ENCODE measurements at regions not wholly inside any gene's neighbourhood (a gene's known extent, or its start where the extent isn't known, plus 50 kb on each side); places are given as distances from the start of the nearest gene placed in this dataset.
"Not testable (repeated sequence)": the region's sequence is repeated elsewhere in the genome, so short reads cannot be mapped to it uniquely, and the experiment has no call there.

DNA sequence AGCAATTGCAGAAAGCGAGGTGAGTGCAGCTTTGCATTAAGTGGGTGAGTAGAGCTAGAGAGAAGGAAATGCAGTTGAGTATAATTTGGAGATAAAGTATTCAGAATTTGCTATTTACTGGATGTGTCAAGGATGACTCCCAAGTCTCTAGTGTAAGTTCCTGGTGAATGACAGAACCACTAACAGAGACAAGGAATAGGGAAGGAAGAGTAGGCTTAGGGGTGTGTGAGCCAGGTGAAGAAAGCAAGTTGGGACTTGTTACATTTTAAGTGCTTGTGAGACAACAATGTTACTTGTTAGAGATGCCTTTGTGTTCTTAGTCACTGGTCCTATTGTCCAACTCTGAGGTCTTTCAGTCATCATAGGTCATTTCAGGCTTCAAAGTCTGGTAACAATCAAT, 70.8 kb downstream of the TBC1D26 start:
- H3K4me3 Mint-ChIP-seq, H3K4me1 Mint-ChIP-seq, H3K27me3 Mint-ChIP-seq, H3K36me3 Mint-ChIP-seq, H3K27ac Mint-ChIP-seq, H3K9me3 Mint-ChIP-seq: not testable (repeated sequence)

DNA sequence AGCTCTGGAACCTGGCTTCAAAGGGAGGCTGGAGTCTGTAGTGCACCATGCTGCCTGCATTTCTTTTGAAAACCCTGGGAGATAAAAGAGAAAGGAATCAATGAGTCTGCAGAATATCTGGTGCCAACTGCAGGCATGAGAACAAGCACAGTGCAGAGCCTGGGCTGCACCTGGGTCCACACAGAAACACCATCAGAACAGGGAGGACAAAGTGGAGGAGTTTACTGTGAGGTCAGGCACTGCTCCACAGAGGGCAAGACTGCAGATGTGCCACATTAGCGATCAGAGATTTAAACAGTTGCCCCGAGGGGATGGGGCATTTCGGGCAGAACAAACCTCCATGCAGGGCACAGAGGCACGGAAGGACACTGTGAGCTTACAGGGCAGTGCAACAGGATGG, 74.7 kb downstream of the TBC1D26 start:
- H3K4me3 Mint-ChIP-seq, H3K27me3 Mint-ChIP-seq, H3K4me1 Mint-ChIP-seq, H3K36me3 Mint-ChIP-seq, H3K27ac Mint-ChIP-seq, H3K9me3 Mint-ChIP-seq: not testable (repeated sequence)

DNA sequence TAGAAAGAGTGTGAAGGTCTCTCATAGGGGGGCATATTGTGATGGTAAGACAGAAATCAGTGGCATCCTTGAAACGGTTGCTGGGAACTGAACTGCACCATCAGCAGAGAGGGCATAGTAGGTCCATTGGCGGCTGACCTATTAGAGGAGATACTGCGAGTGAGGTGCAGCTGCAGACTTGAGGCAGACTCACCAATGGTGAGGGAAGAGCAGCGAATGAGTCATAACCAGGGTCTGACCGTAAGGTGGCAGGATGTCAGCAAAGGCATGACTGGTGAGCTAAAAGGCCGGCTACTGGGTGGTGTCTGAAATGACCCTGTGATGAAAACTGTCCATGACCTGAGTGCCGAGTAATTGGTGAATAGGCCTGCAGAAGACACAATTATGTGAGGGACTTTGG, 81.3 kb downstream of the TBC1D26 start:
- H3K4me1 Mint-ChIP-seq, H3K4me3 Mint-ChIP-seq, H3K9me3 Mint-ChIP-seq, H3K36me3 Mint-ChIP-seq, H3K27ac Mint-ChIP-seq, H3K27me3 Mint-ChIP-seq: not testable (repeated sequence)

DNA sequence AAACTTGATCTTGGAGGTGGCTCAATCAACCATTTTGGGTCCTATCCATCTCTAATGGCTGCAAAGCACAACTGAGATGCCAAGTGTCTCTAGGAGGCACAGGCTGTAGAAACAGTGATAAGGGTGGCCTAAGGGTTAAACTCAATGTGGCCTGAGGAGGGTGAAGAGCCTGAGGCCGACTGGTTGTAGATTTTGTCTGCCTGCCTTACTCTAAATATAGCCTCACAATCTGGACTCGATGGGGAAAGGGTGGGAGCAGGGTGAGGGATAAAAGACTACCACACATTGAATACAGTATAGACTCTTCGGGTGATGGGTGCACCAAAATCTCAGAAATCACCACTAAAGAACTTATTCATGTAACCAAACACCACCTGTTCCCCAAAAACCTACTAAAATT, 81.9 kb downstream of the TBC1D26 start:
- H3K9me3 Mint-ChIP-seq, H3K36me3 Mint-ChIP-seq, H3K4me1 Mint-ChIP-seq, H3K27me3 Mint-ChIP-seq, H3K4me3 Mint-ChIP-seq, H3K27ac Mint-ChIP-seq: not testable (repeated sequence)

DNA sequence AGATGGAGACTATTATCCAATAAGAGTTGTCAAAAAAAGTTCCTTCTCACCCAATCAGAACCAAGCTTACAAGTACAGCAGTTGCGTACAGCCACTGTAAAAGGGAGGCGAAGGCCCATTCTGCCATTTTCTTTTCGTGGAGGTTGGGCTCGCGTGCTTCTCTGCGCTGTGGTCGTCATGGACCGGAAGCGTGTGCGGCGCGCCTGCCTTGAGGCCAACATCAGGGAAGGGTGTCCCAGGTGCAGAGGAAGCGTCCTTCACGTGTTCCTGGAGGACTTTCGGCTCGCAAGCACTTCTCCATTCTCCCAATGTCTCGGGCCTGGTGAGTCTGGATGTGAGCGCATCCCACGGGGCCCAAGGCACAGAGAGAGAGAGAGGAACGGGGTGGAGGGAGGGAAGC, 85.8 kb downstream of the TBC1D26 start:
- not testable (repeated sequence) for H3K27me3 Mint-ChIP-seq, H3K4me1 Mint-ChIP-seq, H3K36me3 Mint-ChIP-seq, H3K27ac Mint-ChIP-seq, H3K9me3 Mint-ChIP-seq, H3K4me3 Mint-ChIP-seq

DNA sequence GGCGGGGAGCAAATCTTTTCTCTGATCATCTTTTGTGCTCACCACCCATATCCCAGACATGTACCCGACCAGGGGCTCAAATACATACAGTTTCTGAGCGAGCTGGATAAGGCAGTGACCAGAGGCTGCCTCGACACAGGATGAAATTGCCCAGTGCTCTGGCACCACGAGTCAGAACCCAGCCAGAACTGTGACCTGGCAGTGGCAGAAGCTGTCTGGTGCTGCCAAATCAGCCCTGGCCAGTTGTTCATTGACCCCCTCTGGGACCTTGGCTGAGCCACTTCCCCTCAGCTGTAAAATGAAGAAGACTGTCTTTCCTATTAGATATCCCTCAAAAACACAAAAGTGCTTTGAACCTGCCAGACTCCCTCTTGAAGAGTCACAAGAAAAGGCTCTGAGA, 90.2 kb downstream of the TBC1D26 start:
- not testable (repeated sequence) for H3K4me3 Mint-ChIP-seq, H3K9me3 Mint-ChIP-seq, H3K36me3 Mint-ChIP-seq, H3K27me3 Mint-ChIP-seq, H3K27ac Mint-ChIP-seq, H3K4me1 Mint-ChIP-seq

DNA sequence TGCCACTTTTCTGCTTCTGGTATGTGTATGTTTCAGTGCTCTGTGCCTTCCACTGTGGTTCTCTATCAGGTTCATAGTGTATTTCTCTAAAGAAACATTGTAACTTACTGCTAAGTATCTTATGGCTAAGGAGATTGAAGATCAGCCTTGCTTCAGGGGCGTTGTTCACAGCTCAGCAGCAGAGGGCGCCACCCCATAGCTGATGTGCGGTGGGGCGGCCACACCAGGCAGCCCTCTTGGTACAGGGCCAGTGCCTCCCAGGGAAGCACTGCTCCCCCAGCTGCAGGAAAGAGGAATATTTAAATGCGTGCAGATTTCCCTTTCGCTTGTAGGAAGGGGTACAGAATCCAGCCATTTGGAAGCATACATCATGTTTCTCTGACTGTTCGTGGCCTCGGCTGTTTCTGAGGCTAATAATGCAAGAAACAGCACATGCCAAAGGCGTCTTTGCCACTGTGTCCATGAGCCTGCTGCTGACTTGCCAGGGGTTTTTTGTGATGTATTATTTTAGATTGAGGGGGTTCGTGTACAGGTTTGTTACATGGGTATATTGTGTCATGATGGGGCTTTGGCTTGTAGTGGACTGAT, 96.7 kb downstream of the TBC1D26 start:
- not testable (repeated sequence) for H3K36me3 Mint-ChIP-seq, H3K9me3 Mint-ChIP-seq, H3K4me3 Mint-ChIP-seq, H3K27me3 Mint-ChIP-seq, H3K27ac Mint-ChIP-seq
- peaks cover 24% of the 10 kb centered on the region for H3K4me1 Mint-ChIP-seq

DNA sequence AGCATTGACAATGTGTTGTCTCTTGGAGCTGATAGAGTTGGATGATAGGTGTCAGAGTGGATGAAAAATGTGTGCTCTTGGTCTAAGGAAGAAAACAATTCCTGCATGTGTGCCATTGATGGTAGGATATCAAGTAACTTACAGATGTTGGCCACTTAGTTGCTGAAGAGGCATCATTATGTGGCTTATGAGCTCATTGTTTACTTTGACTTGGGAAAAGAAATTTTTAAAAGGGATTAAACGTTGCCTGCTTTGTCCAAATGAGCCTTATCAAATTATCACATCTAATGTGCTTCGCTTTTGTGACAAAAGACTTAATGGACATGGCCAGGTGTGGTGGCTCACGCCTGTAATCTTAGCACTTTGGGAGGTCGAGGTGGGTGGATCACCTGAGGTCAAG, 98.1 kb downstream of the TBC1D26 start:
- peaks cover 27% of the 10 kb centered on the region for H3K4me1 Mint-ChIP-seq
- H3K36me3 Mint-ChIP-seq, H3K4me3 Mint-ChIP-seq, H3K27ac Mint-ChIP-seq, H3K9me3 Mint-ChIP-seq, H3K27me3 Mint-ChIP-seq: not testable (repeated sequence)

DNA sequence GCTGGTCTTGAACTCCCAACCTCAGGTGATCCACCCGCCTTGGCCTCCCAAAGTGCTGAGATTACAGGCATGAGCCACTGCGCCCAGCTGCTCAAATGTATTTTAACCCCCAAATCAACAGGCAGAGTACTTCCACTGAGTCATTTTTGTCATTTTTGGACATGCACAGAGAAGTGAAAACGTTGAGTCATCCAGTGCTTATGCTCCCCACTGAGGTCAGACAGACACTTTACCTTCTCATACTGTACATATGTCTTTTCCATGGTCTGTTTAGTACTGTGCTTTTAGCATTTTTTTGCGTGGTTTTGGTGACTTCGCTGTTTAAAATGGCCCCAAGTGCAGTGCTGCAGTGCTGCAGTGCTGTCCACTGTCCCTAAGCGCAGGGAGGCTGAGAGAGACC, 99.1 kb downstream of the TBC1D26 start:
- not testable (repeated sequence) for H3K27ac Mint-ChIP-seq, H3K4me3 Mint-ChIP-seq, H3K27me3 Mint-ChIP-seq, H3K9me3 Mint-ChIP-seq, H3K36me3 Mint-ChIP-seq
- peaks cover 27% of the 10 kb centered on the region for H3K4me1 Mint-ChIP-seq

DNA sequence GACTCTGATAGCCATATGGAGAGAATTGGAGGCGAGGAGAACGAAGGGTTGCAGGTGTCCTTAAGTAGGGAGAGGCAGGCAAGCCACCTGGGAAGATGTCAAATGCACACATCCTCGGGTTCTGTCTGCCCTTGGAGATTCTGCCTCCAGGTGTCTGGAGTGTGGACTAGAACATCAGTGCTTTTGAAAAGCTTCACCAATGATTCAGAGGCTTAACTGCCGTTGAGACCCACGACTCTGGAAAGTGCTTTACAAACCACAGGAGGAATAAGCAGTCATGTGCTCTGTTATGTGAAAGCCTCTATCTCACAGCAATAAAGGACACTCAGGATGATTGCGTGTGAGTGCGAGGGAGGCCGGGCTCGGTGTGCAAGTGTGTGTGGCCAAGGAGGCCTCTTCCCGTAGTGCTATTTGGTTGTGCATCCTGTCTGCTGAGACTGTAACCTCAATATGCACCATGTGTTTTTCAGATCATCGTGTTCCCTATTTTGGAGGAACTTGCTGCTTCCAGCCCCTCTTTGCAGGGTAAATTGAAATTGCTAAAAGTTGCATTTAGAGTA, 100.9 kb downstream of the TBC1D26 start:
- H3K4me1 Mint-ChIP-seq, result peaks cover 27% of the 10 kb centered on the region

DNA sequence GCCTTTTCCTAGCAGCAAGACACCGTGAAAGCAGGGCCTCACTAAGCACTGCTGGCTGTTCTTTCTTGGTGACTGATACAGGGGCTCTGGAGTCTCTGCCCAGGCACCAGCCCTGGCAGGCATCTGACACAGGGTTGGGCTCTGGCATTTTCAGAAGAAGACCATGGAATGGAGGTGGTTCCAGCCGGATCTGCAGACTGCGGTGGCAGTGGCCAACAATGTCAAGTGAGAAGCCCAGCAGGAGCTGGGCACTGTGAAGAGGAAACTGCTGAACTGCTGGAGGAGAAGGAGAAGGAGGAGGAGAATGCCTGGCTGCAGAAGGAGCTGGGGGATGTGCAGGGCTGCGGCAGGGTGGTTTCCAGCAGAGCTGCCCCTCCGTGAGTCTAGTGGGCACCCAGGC, 101.8 kb downstream of the TBC1D26 start:
- not testable (repeated sequence) for H3K4me3 Mint-ChIP-seq

More for the DNA sequence above, 100.9 kb downstream of the TBC1D26 start:
- H3K36me3 Mint-ChIP-seq, H3K27me3 Mint-ChIP-seq, H3K27ac Mint-ChIP-seq, H3K9me3 Mint-ChIP-seq, H3K4me3 Mint-ChIP-seq: not testable (repeated sequence)

DNA sequence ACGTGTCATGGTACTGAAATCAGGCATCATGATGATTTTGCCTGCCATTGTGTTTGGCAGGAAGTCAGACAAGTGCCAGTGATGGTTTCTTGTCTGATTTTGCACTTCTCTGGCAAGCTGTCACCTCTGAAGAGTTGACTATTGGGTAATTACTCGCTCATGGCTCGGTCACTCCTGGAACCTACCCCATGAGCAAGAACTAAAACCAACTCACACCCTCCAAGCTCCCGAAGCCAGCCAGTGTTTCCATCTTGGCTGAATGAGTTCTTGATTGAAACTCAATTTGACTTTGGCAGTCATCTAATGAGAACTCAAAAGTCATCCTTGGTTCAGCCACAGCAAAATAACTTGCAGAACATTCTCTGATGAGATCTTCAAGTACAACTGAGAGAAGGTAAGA, 103.4 kb downstream of the TBC1D26 start:
- not testable (repeated sequence) for H3K4me3 Mint-ChIP-seq, H3K27me3 Mint-ChIP-seq, H3K27ac Mint-ChIP-seq, H3K9me3 Mint-ChIP-seq, H3K36me3 Mint-ChIP-seq
- H3K4me1 Mint-ChIP-seq, result peaks cover 20% of the 10 kb centered on the region

More for the DNA sequence above, 101.8 kb downstream of the TBC1D26 start:
- H3K4me1 Mint-ChIP-seq, result peaks cover 23% of the 10 kb centered on the region
- H3K27me3 Mint-ChIP-seq, H3K36me3 Mint-ChIP-seq, H3K9me3 Mint-ChIP-seq, H3K27ac Mint-ChIP-seq: not testable (repeated sequence)

DNA sequence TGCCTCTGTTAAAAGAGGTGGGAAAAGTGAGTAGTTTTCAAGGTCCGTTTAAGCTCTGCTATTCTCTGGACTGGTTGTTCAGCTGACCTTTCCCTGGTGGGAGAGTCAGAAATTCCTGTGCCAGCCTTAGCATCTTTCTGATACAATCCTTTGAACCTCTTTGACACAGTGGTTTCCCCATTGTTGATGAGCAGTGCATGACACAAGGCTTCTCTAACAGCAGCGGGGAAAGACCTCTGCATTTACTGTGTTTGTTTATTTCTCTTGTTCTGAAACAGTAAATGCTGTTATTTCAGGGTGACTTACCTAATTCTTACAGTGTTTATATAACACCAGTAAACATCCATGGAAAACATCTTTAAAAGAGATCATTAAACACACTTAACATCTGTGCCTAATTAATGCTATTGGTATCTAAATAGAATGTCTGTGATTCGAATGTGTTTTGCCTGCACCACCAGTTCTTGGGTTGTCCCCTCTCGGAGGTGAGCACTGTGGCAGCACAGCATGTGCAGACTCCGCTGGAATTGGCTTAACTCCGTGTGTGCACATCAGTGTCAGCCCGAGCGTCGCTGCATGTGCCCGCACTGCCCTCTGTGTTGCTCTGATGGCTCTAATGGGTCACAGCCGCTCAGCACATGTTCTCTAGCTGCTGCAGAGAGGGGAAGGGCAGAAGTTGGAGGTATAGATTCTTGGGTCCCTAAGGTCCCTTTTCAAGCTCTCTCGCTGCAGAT, 104.3 kb downstream of the TBC1D26 start:
- not testable (repeated sequence) for H3K27ac Mint-ChIP-seq, H3K27me3 Mint-ChIP-seq, H3K4me3 Mint-ChIP-seq, H3K36me3 Mint-ChIP-seq, H3K9me3 Mint-ChIP-seq
- H3K4me1 Mint-ChIP-seq, result peaks cover 18% of the 10 kb centered on the region

DNA sequence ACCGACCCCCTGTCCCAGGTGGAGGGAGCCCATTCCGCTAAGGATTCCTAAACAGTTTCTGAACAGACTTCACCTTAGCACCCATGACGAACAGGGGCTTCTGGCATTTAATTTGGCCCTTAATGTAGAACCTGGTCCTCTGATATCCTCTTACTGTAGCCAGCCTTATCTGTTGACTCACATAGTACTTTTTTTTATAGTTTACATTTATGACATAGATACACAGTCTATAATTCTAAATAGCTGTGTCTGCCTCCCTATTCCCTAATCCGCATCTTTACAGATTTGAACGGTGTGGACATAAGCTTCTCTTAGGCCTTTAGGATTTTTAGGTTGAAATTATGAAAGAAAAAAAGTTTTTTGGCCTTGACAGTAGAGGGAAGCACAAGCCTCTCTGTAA, 104.9 kb downstream of the TBC1D26 start:
- not testable (repeated sequence) for H3K27ac Mint-ChIP-seq, H3K9me3 Mint-ChIP-seq, H3K36me3 Mint-ChIP-seq, H3K4me3 Mint-ChIP-seq, H3K27me3 Mint-ChIP-seq
- H3K4me1 Mint-ChIP-seq, result peaks cover 16% of the 10 kb centered on the region

DNA sequence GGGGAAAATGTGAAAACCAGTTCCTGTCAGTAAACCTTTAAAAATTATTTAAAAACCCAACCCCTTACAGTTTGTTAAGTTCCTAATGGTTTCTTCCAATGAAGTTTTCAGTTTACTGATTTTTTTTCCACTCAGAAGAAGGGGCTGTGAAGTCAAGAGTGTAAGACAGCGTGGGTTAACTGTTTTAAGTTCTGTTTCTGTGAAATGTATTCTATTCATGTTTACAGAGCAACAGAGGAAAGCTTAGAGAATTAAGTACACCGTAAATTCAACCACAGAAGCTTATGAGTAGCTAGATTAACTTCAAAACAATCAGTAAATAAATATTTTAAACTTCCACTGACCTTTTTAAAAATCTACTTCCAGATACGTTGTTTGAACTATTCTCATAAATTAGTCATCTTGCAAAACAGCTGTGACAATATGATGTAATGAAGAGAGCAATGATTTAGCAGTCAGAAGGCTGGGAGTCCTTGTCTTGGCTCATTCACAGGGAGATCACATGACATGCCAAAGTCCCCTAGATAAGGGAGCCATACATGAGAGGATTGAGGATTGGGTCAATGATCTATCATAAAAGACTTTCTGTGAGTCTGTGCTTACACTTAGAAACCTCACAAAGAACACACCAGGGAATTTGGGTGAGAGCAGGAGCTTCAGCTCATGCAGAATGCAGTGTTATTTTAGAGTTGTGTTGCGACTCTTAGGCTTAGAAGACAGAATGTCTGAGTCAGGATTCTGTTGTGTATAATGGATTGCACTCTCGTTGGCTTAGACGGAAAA, 97.3 kb upstream of the ADORA2B start:
- H3K36me3 Mint-ChIP-seq, H3K27me3 Mint-ChIP-seq, H3K9me3 Mint-ChIP-seq, H3K27ac Mint-ChIP-seq, H3K4me3 Mint-ChIP-seq: not testable (repeated sequence)
- peaks cover 11% of the 10 kb centered on the region for H3K4me1 Mint-ChIP-seq

DNA sequence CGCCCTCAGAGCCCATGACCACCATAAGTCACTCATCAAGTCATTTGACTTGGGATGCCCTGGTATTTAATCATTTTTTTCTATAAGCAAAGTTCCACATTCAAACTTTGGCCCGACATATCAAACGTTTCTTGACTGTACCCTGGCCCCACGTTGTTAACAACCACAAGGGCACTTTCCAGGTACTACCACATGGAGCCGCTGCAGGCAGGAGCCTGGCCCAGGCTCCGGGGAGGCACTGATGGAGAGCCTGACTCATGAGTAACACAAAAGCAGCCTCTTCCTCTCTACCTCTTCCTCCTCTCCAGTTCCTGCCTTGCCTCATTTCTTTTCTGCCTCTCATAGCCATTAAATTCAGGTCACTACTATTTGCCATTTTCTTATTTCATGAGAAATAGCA, 95.9 kb upstream of the ADORA2B start:
- H3K4me1 Mint-ChIP-seq, result peaks cover 14% of the 10 kb centered on the region
- peak overlapping the region; percentile 70 for H3K27ac Mint-ChIP-seq
- H3K27me3 Mint-ChIP-seq, H3K9me3 Mint-ChIP-seq, H3K4me3 Mint-ChIP-seq, H3K36me3 Mint-ChIP-seq: not testable (repeated sequence)
